NCI-H2107 treated with DMSO at 0.1 percent for 48 hours (cell line): ENCODE measurements at regions not wholly inside any gene's neighbourhood (a gene's known extent, or its start where the extent isn't known, plus 50 kb on each side); places are given as distances from the start of the nearest gene placed in this dataset.
"Not testable (repeated sequence)": the region's sequence is repeated elsewhere in the genome, so short reads cannot be mapped to it uniquely, and the experiment has no call there.

ENCODE experiments used
- DNase-seq: peaks from one replicate; lab custom pipeline; 2025; ENCODE audit not compliant: unreplicated experiment; lab: John Stamatoyannopoulos, UW

DNA sequence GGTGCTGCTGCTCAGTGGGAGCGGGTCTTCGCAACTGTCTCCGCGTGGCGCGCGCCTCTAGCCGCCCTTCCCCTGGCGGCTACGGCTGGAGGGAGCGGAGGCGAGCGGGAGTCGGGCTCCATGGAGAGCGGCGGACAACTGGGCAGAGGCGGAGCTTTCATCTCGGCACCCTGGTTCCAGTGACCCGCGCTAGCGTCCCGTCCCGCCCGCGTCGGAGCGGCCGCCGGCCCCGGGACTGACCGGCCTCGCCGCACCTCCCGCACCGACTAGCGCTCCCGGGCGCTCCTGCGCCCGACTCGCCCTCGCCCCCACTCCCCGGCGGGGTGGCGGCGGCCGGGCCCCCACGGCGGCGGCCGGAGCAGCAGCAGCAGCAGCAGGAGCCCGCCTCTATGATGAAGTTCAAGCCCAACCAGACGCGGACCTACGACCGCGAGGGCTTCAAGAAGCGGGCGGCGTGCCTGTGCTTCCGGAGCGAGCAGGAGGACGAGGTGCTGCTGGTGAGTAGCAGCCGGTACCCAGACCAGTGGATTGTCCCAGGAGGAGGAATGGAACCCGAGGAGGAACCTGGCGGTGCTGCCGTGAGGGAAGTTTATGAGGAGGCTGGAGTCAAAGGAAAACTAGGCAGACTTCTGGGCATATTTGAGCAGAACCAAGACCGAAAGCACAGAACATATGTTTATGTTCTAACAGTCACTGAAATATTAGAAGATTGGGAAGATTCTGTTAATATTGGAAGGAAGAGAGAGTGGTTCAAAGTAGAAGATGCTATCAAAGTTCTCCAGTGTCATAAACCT lies 69.2 kb upstream of the NOTCH2NLA start:
- DNase-seq, result not testable (repeated sequence)

DNA sequence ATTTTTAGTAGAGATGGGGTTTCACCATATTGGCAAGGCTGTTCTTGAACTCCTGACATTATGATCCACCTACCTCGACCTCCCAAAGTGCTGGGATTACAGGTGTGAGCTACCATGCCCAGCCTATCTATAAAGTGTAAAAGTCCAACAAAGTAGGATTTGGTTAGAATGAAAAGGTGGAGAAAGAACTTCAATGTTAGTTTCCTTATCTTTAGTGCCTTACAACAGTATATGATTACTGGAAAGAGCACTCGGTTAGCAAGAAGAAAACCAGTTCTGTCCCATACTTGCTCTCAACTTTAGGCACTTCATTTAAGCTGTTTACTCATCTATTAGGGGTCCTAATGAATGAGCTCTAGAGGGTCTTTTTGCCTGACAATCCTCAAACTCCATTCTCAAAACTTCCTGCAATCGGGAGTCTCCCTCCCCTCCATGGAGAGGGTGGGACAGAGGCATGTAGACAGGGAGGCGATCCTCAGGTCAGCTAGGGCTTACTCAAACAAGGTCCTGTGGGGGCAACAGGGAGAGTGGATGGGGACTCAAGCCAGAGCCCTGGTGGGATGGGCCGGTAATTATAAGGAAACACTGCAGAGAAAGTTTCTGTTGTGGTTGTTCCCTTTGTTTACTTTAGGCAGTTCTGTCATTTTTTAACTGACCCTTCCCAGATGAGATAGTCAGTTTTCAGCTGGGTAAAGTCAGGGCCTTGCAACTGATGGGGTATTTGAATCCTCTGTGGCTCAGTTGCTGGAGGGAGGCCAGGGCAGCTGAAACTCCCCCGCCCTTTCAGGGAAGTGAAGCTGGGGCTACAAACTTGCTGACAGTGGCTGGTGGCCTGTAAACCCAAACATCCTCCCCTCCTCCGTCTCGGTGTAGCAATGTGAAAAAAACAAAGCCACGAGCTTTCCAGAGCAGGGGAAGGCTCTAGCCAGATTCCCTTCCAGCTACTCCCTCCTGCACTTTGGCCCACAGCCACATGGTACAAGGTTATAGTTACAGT lies 64.4 kb upstream of the NOTCH2NLA start:
- DNase-seq, result not testable (repeated sequence)

DNA sequence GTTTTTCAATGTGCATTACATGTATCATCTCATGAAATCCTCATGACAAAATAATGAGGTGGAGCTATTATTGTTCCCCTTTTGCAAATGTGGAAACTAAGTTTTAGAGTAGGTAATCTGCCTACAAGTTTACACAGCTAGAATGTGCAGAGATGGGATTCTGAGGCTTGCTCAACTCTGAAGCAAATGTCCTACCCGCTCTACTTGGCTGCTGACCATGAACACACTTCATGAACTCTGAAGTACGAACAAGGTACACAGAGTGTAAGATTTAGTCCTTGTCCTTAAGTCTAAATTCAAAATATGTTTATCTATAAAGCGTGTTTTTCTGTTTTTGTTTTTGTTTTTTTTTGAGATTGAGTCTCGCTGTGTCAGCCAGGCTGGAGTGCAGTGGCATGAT lies 63.6 kb upstream of the NOTCH2NLA start:
- not testable (repeated sequence) for DNase-seq

DNA sequence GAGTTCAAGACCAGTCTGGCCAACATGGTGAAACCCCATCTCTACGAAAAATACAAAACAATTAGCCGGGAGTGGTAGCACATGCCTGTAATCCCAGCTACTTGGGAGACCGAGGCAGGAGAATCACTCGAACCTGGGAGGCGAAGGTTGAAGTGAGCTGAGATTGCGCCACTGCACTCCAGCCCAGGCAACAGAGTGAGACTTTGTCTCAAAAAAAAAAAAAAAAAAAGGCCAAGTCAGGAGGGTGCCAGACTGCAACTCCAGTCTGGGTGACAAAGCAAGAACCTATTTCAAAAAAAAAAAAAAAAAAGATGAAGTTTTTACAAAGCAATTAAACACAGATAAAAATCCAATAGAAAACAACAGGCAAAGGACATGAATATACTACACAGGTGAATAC lies 59.1 kb upstream of the NOTCH2NLA start:
- not testable (repeated sequence) for DNase-seq

DNA sequence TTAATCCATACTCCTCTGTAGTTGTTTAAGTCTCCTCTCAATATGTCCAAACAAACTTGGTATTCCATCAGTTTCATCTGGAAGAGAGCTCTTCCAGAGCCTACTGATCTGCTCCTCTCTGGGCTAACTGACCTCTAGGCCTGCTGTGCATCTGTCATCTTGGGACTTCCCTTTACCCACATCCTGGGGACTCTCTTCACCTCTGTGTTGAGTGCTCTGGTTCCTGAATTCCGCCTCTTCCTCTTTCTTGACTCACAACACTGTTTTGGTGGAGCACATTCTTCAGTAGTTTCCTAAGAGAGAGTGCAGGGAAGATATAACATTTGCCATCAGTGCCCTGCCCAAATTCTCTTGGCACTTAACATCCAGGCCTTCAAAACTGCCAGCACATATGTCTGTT lies 55.9 kb upstream of the NOTCH2NLA start:
- DNase-seq, result not testable (repeated sequence)

DNA sequence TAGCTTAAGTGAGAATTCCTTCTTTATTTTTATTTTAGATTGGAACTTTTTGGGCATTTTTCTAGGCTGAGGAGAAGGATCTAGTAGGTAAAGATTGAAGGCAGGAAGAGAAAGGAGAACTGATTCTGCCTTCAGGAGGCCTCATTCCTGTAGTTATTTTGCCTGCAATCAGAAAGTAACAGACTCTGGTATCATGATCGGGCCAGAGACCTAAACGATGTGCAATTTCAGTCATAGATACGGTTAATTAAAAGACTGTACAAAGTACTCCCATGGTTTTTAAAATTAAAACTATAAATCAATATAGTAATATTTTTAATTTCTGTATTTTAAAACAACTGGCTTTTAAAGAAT lies 54.7 kb upstream of the NOTCH2NLA start:
- not testable (repeated sequence) for DNase-seq

DNA sequence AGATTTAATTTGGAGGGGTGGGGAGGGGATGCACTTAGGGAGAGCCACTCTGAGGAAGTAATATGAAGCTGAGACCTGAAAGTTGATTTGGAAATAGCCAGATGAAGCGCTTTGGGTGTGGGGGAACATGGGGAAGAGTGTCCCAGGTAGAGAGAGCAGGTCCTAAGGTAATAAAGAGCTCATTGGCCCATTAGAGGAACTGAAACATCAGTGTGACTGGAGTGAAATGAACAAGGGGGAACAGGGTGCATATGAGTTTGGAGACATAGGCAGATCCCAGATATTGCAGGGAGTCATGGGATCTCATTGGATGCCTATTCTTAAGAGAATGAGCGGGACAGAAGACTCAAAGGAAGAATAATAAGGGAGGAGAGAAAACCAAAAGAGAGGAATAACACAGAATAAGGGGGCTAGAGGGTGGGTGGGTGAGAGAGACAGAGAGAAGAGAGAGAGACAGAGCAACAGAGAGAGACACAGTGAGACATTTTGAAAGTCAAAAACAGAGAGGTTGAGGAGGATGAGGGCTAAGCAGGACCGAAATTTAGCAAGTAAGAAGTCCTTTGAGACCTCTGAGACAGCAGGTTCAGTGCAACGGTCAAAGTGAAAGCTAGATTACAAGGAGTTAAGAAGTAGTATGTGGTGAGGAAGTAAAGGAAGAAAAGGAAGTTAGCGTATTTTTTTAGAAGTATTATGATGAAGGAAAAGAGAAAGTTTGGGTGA lies 54.1 kb upstream of the NOTCH2NLA start:
- DNase-seq, result not testable (repeated sequence)

DNA sequence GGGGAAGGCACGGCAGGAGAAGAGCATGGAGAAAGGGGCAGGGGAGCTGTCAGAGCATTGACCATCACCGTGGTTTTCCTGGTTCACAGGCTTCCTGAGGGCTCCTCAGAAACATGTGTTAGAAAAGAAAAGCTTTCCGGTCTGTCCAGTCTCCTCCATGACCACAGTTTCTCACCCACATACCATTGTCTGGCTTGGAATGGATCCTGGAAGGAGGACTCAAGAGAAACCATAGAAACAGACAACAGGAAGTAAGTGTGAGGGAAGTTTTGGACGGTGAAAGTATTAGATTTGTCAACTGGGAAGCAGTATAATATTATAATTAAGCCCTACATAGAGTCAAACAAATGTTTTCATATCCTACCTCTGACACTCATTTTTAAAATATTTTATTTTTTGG lies 52.7 kb upstream of the NOTCH2NLA start:
- DNase-seq, result not testable (repeated sequence)

DNA sequence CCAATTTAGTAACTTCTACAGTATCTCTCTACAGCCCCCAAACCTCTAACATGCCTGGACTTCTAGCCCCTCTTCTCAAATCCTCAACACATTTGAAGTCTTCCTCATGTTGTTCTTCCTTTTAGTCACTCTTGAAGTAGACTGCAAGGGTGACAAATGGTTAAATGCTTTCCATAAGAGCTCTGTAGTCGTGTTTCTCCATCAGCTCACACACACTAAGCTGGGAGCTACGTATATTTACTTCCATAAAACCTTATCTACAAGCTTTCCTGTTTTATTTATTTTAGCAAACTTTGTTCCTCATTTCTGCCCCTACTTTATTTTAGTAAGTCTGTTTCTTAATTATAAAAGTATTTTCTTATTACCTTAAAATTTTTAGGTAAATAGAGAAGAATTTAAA lies 49.9 kb upstream of the NOTCH2NLA start:
- not testable (repeated sequence) for DNase-seq
